GM21529 (cell line): ENCODE measurements at regions not wholly inside any gene's neighbourhood (a gene's known extent, or its start where the extent isn't known, plus 50 kb on each side); places are given as distances from the start of the nearest gene placed in this dataset.
"Not testable (repeated sequence)": the region's sequence is repeated elsewhere in the genome, so short reads cannot be mapped to it uniquely, and the experiment has no call there.

Source experiments
- ATAC-seq: cut with Tn5 transposase; IDR thresholded peaks from one replicate; pipeline ENCODE4 v1.9.1; 2021; ENCODE audit not compliant: unreplicated experiment

- ATAC-seq: no peak
These were observed 50.2 kb upstream of the FAM174B start for GRCh38 chr15:92705764-92706163.

GRCh38 chr15:92706201-92706600 is 50.6 kb upstream of the FAM174B start:
- no peak for ATAC-seq

DNA sequence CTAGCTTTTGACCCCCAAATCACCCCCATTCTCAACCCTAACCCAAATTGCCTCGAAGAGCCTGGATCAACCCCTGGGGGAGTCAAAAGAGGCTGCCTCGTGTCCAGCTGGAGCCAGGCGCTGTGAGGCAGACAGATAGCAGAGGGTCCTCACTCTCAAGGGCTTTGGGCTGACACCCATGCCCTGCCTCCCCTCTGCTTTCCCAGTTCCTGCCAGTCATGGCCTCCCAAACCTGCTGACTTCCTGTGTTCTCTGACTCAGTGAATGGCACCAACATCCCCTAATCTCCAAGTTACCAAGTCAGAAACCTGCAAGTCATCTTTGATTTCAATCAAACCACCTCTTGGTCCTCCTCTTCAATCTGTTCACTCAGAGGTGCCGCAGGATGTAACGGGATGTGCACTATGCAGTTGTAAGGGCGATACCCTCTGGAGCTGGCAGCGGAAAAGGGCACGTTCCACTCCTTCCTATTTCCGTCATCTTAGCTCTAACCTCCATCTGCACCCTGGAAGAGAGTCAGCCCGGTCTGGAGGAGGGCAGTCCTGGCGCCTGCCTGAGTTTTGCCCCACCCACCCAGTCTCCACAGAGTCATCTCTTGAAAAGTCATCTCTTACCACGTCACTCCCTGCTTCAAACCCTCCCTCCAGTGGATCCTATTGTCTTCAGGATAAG is 52.4 kb upstream of the FAM174B start:
- no peak for ATAC-seq

DNA sequence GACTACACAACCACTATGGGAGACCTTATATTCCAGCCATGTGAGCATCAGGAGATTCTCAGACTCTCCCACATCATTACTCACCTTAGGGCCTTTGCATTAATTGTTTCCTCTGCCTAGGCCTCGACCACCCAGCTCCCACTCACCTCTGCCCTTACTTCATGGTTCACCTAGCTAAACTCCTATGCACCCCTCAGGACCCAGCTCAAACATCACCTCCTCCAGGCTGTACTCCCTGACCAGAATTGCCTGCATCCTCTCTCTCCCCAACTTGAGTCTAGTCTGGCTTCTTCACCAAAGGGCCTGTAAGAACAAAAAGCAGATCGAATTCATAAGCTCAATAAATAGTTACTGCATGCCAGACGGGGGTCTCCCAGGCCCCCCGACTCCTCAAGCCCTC is 53.1 kb upstream of the FAM174B start:
- ATAC-seq: no peak

DNA sequence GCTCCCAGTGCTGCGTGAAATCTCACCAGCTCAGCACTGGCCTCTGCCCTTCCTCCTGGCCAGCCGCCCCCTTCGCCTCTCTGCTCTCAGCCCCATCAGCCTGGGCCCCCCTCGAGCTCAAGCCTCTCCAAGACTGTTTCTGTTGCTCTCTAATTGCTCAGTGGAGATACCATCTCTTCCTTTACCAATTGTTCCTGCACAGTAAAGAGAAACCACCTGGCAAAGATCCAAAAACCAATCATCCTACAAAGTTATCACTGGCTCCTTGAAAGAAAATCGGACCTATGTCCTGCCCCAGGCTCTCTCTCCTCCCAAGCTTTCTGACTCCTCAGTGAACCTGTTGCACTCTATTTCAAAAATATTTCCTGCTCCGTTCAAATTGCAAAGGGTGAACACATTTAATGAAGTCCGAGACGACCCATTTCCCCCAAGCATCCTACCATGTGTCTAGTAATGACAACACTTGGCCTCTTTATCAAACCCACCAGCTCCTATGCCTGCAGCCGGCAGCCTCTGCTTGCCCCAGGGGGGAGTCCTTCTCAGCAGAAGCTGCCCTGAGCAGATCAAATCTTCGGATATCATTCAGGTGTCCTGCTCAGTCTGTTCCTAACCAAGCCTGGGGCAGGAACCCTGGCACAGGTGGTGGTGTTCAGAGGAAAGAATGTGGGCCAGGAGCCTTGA is 53.7 kb upstream of the FAM174B start:
- ATAC-seq: no peak

DNA sequence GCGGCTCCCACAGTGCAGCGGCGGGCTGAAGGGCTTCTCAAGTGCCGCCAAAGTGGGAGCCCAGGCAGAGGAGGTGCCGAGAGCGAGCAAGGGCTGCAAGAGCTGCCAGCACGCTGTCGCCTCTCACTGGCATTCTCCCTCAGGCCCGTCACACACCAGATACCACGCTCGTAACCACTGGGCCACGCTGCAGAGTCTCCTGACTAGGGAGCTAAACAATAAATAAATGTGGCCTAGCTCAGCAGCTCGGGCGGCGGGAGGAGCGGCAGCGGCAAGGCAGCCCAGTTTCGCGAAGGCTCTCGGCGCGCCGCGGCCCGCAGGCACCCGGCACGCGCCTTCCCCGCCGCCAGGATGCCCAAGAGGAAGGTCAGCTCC is 55.9 kb upstream of the FAM174B start:
- no peak for ATAC-seq

- peak; percentile 33 for ATAC-seq
These were observed 58.5 kb upstream of the FAM174B start for GRCh38 chr15:92714077-92714476.

- peak; percentile 82 for ATAC-seq
These were observed 59.2 kb upstream of the FAM174B start for GRCh38 chr15:92714477-92715401.

DNA sequence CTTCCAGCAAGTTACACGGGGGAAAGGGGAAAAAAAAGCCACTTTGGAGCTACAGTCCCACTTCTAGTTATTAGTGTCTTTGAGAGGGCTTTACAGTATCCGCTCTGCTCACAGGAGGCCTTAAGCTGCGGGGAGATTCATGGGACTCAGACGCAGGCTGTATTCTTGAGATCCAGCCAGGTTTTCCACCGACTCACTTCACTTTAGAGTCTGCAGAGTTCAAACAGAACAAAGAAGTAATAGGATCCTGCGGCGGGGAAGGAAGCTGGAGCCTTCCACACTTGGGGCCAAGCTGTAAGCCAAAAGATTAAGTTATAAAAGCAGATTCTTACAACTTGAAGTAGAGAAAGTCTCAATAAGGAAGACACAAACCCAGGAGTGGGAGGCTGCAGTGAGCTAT is 60.2 kb upstream of the FAM174B start:
- ATAC-seq: no peak

DNA sequence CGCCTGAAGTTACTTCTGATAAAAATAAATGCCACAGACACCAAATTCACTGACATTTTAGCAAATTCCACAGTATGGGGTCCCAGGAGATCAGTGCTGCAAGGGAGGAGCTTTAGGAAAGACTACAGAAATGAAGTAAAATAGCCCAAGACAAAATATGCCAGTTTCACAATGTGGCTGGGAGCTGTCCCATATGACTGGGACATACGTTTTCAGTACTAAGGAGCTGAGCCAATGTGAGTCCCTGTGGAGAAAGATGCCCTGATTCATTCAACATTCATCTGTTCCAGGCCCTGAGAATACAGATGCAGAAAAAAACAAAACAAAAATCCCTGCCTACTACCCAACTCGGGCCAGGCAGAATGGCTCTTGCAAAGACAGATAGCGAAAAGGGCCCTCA is 63.4 kb upstream of the FAM174B start:
- ATAC-seq: no peak

DNA sequence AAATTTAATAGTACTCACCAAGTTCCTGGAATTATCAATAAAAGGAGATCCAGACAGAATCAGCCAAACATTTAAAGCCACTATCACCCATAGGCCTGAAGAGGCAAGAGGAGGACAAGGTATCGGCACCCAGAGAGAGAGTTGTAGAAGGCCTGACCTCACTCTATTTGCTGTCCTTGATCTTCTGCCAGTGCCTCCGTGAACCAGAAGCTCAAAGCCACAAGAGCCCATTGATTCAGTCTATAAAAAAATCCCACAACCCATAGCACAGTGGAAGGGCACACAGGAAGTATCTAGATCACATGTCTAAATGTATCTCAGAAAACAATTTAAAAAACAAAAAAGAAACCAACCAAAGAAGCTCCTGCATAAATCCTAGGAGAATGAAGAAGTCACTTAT is 68.6 kb upstream of the FAM174B start:
- ATAC-seq: no peak

DNA sequence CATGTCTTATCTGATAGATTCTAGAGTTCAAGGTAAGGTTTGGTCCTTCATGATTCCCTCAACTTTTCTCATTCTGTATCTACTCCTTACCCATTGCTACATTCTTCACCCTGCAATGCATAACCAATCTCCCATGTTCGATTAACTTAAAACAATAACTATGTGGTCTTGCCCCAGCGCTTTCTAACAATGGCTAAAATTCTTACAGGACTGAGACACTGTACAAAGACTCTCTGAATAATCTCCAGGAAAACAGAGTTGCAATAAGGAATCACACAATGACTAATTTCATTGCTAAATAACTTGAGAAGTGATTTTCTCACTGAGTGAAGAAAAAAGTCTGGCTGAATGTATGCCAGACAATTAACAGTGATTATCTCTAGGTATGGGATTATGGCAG is 69.6 kb upstream of the FAM174B start:
- no peak for ATAC-seq

DNA sequence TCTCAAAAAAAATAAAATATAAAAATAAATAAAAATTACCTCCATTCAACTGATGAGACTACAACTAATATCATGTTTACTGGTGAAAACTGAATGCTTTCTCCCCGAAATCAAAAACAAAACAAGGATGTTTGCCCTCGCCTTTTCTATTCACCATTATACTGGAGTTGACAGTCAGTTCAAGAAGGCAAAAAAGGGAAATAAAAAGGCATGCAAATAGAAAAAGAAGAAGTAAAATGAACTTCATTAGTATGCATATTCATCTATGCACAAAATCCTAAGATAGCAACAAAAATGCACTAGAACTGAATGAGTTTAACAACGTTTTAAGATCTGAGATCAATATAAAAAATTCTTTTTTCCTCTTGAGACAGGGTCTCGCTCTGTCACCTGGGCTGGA is 72.7 kb upstream of the FAM174B start:
- no peak for ATAC-seq

- no peak for ATAC-seq
These were observed 77.7 kb upstream of the FAM174B start for GRCh38 chr15:92733090-92733933.

- ATAC-seq: no peak
These were observed 78.5 kb upstream of the FAM174B start for GRCh38 chr15:92733934-92734521.

DNA sequence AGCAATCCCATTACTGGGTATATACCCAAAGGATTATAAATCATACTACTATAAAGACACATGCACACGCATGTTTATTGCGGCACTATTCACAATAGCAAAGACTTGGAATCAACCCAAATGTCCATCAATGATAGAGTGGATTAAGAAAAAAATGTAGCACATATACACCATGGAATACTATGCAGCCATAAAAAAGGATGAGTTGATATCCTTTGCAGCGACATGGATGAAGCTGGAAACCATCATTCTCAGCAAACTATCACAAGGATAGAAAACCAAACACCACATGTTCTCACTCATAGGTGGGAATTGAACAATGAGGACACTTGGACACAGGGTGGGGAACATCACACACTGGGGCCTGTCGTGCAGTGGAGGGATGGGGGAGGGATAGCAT is 83.7 kb upstream of the FAM174B start:
- ATAC-seq: not testable (repeated sequence)

GRCh38 chr15:92745845-92746271 is 90.3 kb upstream of the FAM174B start:
- ATAC-seq: no peak

DNA sequence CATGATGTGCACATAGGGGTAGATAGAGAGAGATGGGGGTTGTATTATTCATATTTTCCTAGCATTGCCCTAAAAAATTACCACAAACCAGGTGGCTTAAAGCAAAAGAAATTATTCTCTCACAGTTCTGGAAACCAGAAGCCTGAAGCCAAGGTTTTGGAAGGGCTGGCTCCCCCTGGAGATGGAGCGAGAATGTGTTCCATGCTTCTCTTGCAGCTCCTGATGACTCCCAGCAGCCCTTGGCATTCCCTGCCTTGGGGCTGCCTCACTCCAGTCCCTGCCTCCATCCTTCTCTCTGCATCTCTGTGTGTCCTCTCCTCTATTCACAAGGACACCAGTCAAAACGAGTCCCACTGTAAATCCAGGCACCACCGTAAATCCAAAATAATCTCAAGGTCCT is 91.5 kb upstream of the FAM174B start:
- no peak for ATAC-seq

DNA sequence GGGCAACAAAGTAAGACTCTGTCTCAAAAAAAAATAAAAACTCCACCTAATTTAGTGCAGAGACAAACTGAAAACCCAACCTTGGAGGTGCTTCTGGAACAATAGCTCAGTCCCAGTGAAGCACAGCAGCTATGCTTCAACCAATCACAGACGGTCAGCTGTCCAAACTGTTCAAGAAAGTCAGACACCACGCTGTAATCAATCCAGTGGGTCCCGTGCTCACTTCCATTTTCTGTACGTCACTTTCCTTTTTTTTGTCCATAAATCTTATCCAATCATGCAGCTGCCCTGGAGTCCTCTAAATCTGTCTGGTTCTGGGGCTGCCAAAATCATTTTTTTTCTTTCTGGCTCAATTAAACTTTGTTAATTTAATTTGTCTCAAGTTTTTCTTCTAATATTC is 93.6 kb upstream of the FAM174B start:
- ATAC-seq: no peak

- no peak for ATAC-seq
These were observed 94.4 kb upstream of the FAM174B start for GRCh38 chr15:92749946-92750345.

GRCh38 chr15:92751528-92751927 is 96.0 kb upstream of the FAM174B start:
- ATAC-seq: no peak
